ENCODE measurements at regions not wholly inside any gene's neighbourhood (a gene's known extent, or its start where the extent isn't known, plus 50 kb on each side); places are given as distances from the start of the nearest gene placed in this dataset.

GRCh38 chrY:8705636-8706300, 631.5 kb upstream of the TSPY4 start:
- no peak for TF ChIP-seq CTCF (IDR thresholded peaks at IDR 0.05)
- no peak for TF ChIP-seq POLR2A (IDR thresholded peaks at IDR 0.05)

Measured in body of pancreas (tissue), 4 donors.